IMR-90 (cell line): ENCODE measurements at regions not wholly inside any gene's neighbourhood (a gene's known extent, or its start where the extent isn't known, plus 50 kb on each side); places are given as distances from the start of the nearest gene placed in this dataset.

Experiments used
- ATAC-seq: fragments of 200-7000 bp; cut with Tn5 transposase; 2 replicates; pipeline ENCODE4 v1.9.1; 2020; ENCODE audit warnings: low read depth, mild to moderate bottlenecking, moderate library complexity
- BruUV-seq: library from RNA; stranded (reverse); fragments of 400-500 nt; replicated peaks from 2 replicates; lab custom pipeline; 2021; lab: Mats Ljungman, UMichigan
- CTCF ChIA-PET: fragments of 300-600 bp; formaldehyde crosslinking; extraction: SDS; loops from one replicate; lab custom pipeline; 2021; ENCODE audit warnings: antibody characterized with exemption; lab: Yijun Ruan, JAX
- POLR2A ChIA-PET: fragments of 300-600 bp; sonication (Branson Sonifier 250); formaldehyde crosslinking; loops from one replicate; lab custom pipeline; 2022; ENCODE audit warnings: antibody characterized with exemption; ENCODE audit not compliant: unreplicated experiment; lab: Charles Lee
- DNase-seq: peaks from one replicate; pipeline ENCODE4 v3.0.0; 2013
- H2AFZ ChIP-seq: replicated peaks from 2 replicates; pipeline ENCODE3; 2013; ENCODE audit warnings: low read length, mild to moderate bottlenecking; ENCODE audit not compliant: poor library complexity
- H2AK5ac ChIP-seq: 2 replicates; pipeline ENCODE4 v1.6.1; 2013; ENCODE audit warnings: low read depth, low read length, inconsistent platforms
- H2AK9ac ChIP-seq: replicated peaks from 2 replicates; pipeline ENCODE3; 2013; ENCODE audit warnings: mild to moderate bottlenecking, low read depth, low read length, moderate library complexity; ENCODE audit not compliant: poor library complexity
- H2BK120ac ChIP-seq: 2 replicates; pipeline ENCODE4 v1.6.1; 2013; ENCODE audit warnings: low read depth, low read length, inconsistent platforms
- H2BK15ac ChIP-seq: 3 replicates; pipeline ENCODE4 v1.6.1; 2013; ENCODE audit warnings: low read depth, low read length, inconsistent platforms
- H2BK20ac ChIP-seq: 2 replicates; pipeline ENCODE4 v1.6.1; 2013; ENCODE audit warnings: low read depth, mild to moderate bottlenecking, inconsistent platforms, low read length, moderate library complexity
- H2BK5ac ChIP-seq: 2 replicates; pipeline ENCODE4 v1.6.1; 2013; ENCODE audit warnings: mild to moderate bottlenecking, low read depth, low read length, inconsistent platforms; ENCODE audit not compliant: poor library complexity, severe bottlenecking
- H3K14ac ChIP-seq: replicated peaks from 2 replicates; pipeline ENCODE4 v1.6.1; 2013; ENCODE audit warnings: low read depth, low read length, inconsistent platforms
- H3K18ac ChIP-seq: 2 replicates; pipeline ENCODE4 v1.6.1; 2013; ENCODE audit warnings: low read depth, low read length, control low read depth
- H3K23ac ChIP-seq: 2 replicates; pipeline ENCODE4 v1.6.1; 2013; ENCODE audit warnings: low read depth, low read length, inconsistent platforms
- H3K27ac ChIP-seq: 2 replicates; pipeline ENCODE4 v1.5.1; 2013; ENCODE audit warnings: mild to moderate bottlenecking, control low read depth, low read length; ENCODE audit not compliant: insufficient read depth
- H3K27me3 ChIP-seq: 2 replicates; pipeline ENCODE4 v1.6.1; 2013; ENCODE audit warnings: low read length; ENCODE audit not compliant: control insufficient read depth, insufficient read depth
- H3K36me3 ChIP-seq: 2 replicates; pipeline ENCODE4 v1.6.1; 2013; ENCODE audit warnings: low read length, mixed read lengths; ENCODE audit not compliant: control insufficient read depth, insufficient read depth
- H3K4ac ChIP-seq: 2 replicates; pipeline ENCODE4 v1.6.1; 2013; ENCODE audit warnings: low read depth, low read length, inconsistent platforms
- H3K4me1 ChIP-seq: 2 replicates; pipeline ENCODE4 v1.6.1; 2013; ENCODE audit warnings: low read length, mixed read lengths; ENCODE audit not compliant: control insufficient read depth, insufficient read depth
- H3K4me2 ChIP-seq: 2 replicates; pipeline ENCODE4 v1.6.1; 2013; ENCODE audit warnings: low read depth, mild to moderate bottlenecking, control low read depth, low read length, moderate library complexity
- H3K4me3 ChIP-seq: 2 replicates; pipeline ENCODE4 v1.5.1; 2013; ENCODE audit warnings: low read depth, mild to moderate bottlenecking, control low read depth, low read length, moderate library complexity; ENCODE audit not compliant: insufficient read depth
- H3K56ac ChIP-seq: 2 replicates; pipeline ENCODE4 v1.6.1; 2013; ENCODE audit warnings: low read length, inconsistent platforms; ENCODE audit not compliant: insufficient read depth; ENCODE audit errors: extremely low read depth
- H3K79me1 ChIP-seq, 2 experiments: 2 replicates each; pipeline ENCODE4 v1.6.1; 2013; ENCODE audit warnings: low read length in 2 of 2, inconsistent platforms in 1 of 2, low read depth in 1 of 2
- H3K9ac ChIP-seq: 2 replicates; pipeline ENCODE4 v1.6.1; 2013; ENCODE audit warnings: low read depth, low read length, control low read depth
- H3K9me1 ChIP-seq: 2 replicates; pipeline ENCODE4 v1.6.1; 2013; ENCODE audit warnings: low read length, inconsistent platforms; ENCODE audit not compliant: insufficient read depth
- H3K9me3 ChIP-seq: 2 replicates; pipeline ENCODE4 v1.6.1; 2013; ENCODE audit warnings: low read length; ENCODE audit not compliant: control insufficient read depth, insufficient read depth
- H4K20me1 ChIP-seq: 2 replicates; pipeline ENCODE4 v1.6.1; 2013; ENCODE audit warnings: low read length, inconsistent platforms; ENCODE audit not compliant: insufficient read depth
- H4K5ac ChIP-seq: 2 replicates; pipeline ENCODE4 v1.6.1; 2013; ENCODE audit warnings: mild to moderate bottlenecking, low read depth, low read length, control low read depth
- H4K8ac ChIP-seq, 2 experiments: 2 replicates each; pipeline ENCODE4 v1.6.1; 2013; ENCODE audit warnings: low read depth in 2 of 2, low read length in 2 of 2, control low read depth in 1 of 2, inconsistent platforms in 1 of 2
- H4K91ac ChIP-seq: 2 replicates; pipeline ENCODE4 v1.6.1; 2013; ENCODE audit warnings: low read depth, low read length, inconsistent platforms; ENCODE audit not compliant: insufficient read depth
- CEBPB ChIP-seq: IDR thresholded peaks from 2 replicates; pipeline ENCODE4 v1.6.1; 2012; ENCODE audit warnings: low read depth, low read length, improper control_type of control experiment
- MAFK ChIP-seq: IDR thresholded peaks from 2 replicates; pipeline ENCODE4 v1.6.1; 2012; ENCODE audit warnings: low read depth, low read length, improper control_type of control experiment
- MXI1 ChIP-seq: IDR thresholded peaks from 2 replicates; pipeline ENCODE4 v1.6.1; 2012; ENCODE audit warnings: low read depth, mild to moderate bottlenecking, low read length, moderate library complexity, borderline replicate concordance
- NFE2L2 ChIP-seq: fragments of 150-350 bp; IDR thresholded peaks from 2 replicates; pipeline ENCODE4 v1.6.1; 2016; ENCODE audit warnings: low read depth, mild to moderate bottlenecking, low read length
- WGBS, 2 experiments: methylation state at CpG; one replicate each; pipeline versions ENCODE4 v1.1.5 to v1.1.7; 2013; ENCODE audit warnings: missing lambda C conversion rate in 2 of 2; ENCODE audit not compliant: insufficient read length in 1 of 2; ENCODE audit errors: extremely low coverage in 2 of 2; 5-methylcytosine and 5-hydroxymethylcytosine counted together
- dilution Hi-C: fragments of 300-500 bp; cut with HindIII; formaldehyde crosslinking; loops from one replicate; pipeline ENCODE4 v1.14.3; 2018; ENCODE audit warnings: low sequenced_read_pairs; ENCODE audit not compliant: unreplicated experiment
- in situ Hi-C: fragments of 300-500 bp; cut with MboI; formaldehyde crosslinking; loops from 3 replicates; pipeline ENCODE4 v1.14.3; 2019; ENCODE audit warnings: low sequenced_read_pairs, inconsistent platforms, mixed read lengths
- intact Hi-C: fragments of 100-400 bp; cut with micrococcal nuclease; formaldehyde crosslinking; loops from 2 replicates; pipeline ENCODE4 v1.10.0; 2022

DNA sequence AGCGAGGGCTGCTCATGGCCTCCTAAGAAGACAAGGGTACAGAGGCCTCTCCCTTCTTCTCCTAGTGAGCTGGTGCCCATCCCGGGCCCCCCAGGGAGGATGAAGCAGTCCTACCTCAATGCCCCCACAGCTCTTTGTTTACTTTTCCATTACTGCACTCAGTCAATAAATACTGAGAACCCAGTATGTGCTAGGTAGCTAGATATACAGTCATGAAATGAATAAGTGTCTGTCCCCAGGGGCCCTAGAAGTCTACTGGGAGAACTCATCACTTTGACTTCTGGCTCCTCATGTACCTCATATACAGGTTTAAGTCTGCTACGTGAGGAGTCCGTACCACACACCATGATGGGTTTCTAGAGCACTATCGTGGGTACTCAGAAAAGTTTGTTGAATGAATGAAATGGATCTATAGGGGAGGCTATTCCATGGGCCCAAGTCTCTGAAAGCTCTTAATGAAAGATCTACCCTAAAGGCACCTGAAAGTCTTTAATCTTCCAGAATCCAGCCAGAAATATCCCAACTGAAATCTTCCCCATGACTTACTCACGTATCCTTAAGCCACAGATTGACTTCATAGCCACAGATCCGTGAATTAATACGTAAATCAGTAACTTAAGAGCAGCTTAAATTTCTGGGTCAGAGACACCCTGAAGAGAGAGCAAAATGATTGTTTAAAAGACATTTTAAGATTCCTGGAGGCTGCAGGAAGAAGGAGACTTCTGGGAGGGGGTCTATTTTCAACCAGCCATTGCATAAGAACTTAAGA is 51.6 kb upstream of the POMP start:
- in situ Hi-C loops (no loop called here), intact Hi-C loops (no loop called here)
- POLR2A ChIA-PET, result no interaction called here

More for the DNA sequence above, 51.6 kb upstream of the POMP start:
- Histone ChIP-seq H2BK5ac (no peak overlapping the region), H2BK120ac (no peak overlapping the region), H3K4me2 (no peak overlapping the region), H3K4ac (no peak overlapping the region), H3K79me1 (no peaks in the 10 kb centered on the region), H2AK9ac (no peak overlapping the region), H3K27me3 (no peaks in the 10 kb centered on the region), H3K36me3 (no peaks in the 10 kb centered on the region), H2AFZ (no peak overlapping the region), H4K20me1 (no peaks in the 10 kb centered on the region), H3K4me1 (peaks cover 4% of the 10 kb centered on the region; the same call in 1 of the 2 replicates), H2BK15ac (no peak overlapping the region), H3K9me3 (no peaks in the 10 kb centered on the region), H3K4me3 (no peak overlapping the region), H4K8ac (no peak overlapping the region), H4K91ac (no peak overlapping the region), H3K9me1 (0 out of 2 replicates have a peak, but pooled peaks cover 6% of the 10 kb centered on the region), H4K5ac (no peak overlapping the region), H3K14ac (no peak overlapping the region), H3K18ac (no peak overlapping the region), H3K27ac (no peak overlapping the region), H3K9ac (no peak overlapping the region), H2AK5ac (no peak overlapping the region), H3K23ac (no peak overlapping the region), H3K56ac (no peak overlapping the region), H2BK20ac (no peak overlapping the region)
- dilution Hi-C loops, result no loop called here
- CTCF ChIA-PET, result no interaction called here
- DNase-seq (no peak), ATAC-seq (no peak)
- WGBS, 2 experiments, result no CpG with 5 or more reads among the region's 8 CpGs
- no TSS peak for BruUV-seq
- TF ChIP-seq MAFK (no peak), MXI1 (no peak), CEBPB (no peak), NFE2L2 (no peak)
